ENCODE measurements at regions not wholly inside any gene's neighbourhood (a gene's known extent, or its start where the extent isn't known, plus 50 kb on each side); places are given as distances from the start of the nearest gene placed in this dataset.

GRCh38 chr6:163667372-163668060 lies 253.0 kb downstream of the QKI start:
- TF ChIP-seq FOXA1 (IDR thresholded peaks at IDR 0.05) (no peak), BHLHE40 (IDR thresholded peaks at IDR 0.05; ENCODE audit: borderline replicate concordance) (no peak), FOXM1 (IDR thresholded peaks at IDR 0.05; ENCODE audit: borderline replicate concordance) (no peak), TARDBP (IDR thresholded peaks at IDR 0.05) (no peak), SUZ12 (IDR thresholded peaks at IDR 0.05) (no peak), SP1 (IDR thresholded peaks at IDR 0.05) (no peak), HDGF (IDR thresholded peaks at IDR 0.05; ENCODE audit: borderline replicate concordance) (no peak), ZNF384 (IDR thresholded peaks at IDR 0.05) (no peak), LEF1 (IDR thresholded peaks at IDR 0.05; ENCODE audit: borderline replicate concordance) (no peak), FOXK2 (IDR thresholded peaks at IDR 0.05) (no peak), ARNT (IDR thresholded peaks at IDR 0.05) (no peak), PKNOX1 (IDR thresholded peaks at IDR 0.05) (no peak), L3MBTL2 (conservative IDR thresholded peaks at IDR 0.05) (no peak), NFRKB (IDR thresholded peaks at IDR 0.05) (no peak)

All from HEK293T (cell line).